ENCODE measurements at regions not wholly inside any gene's neighbourhood (a gene's known extent, or its start where the extent isn't known, plus 50 kb on each side); places are given as distances from the start of the nearest gene placed in this dataset.
"Not testable (repeated sequence)": the region's sequence is repeated elsewhere in the genome, so short reads cannot be mapped to it uniquely, and the experiment has no call there.

DNA sequence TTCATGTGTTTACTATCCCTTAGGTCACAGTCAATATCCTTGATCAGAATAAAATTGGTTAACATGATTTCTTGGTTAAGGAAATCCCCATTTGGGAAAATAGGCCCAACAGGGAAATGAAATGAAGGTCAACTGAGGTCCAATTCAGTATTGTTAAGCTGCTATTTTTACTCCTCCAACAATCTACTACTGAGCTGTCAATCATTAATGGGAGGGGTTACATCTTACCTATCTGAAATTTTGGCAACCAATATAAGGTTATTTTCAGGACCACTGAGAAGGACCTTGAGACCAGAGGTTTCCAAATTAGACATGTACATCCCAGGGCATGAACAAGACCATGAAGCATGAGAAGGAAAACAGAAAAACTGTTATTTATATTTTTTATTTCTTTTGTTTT, 64.2 kb upstream of the ALG13 start:
- ChIA-PET POLR2A (no interaction called here), CTCF (no interaction called here)
- no peaks in the 10 kb centered on the region for H4K20me1 ChIP-seq (ENCODE audit: insufficient read depth)
- H2AFZ ChIP-seq (ENCODE audit: low read depth), result no peak overlapping the region
- H3K27me3 ChIP-seq (ENCODE audit: insufficient read depth), result no peaks in the 10 kb centered on the region
- H3K4me2 ChIP-seq, result no peak overlapping the region
- TF ChIP-seq ZBTB33 (IDR thresholded peaks at IDR 0.05; ENCODE audit: borderline replicate concordance, low read depth) (no peak), IRF3 (IDR thresholded peaks at IDR 0.05; ENCODE audit: low read depth, low read length) (no peak), CHD2 (IDR thresholded peaks at IDR 0.05; ENCODE audit: low read length, partially characterized antibody) (no peak), TAF1 (IDR thresholded peaks at IDR 0.05; ENCODE audit: borderline replicate concordance, low read depth, low read length) (no peak), TCF12 (IDR thresholded peaks at IDR 0.05) (no peak), FOXM1 (IDR thresholded peaks at IDR 0.05; ENCODE audit: low read depth) (no peak), NFIC (IDR thresholded peaks at IDR 0.05; ENCODE audit: borderline replicate concordance) (no peak), SMC3 (IDR thresholded peaks at IDR 0.05; ENCODE audit: low read depth, low read length) (no peak), EP300 (IDR thresholded peaks at IDR 0.05; ENCODE audit: borderline replicate concordance in 1 of 2, low read depth in 1 of 2, low read length in 1 of 2) (no peak), GATA2 (CRISPR knock-in tag; IDR thresholded peaks at IDR 0.05) (no peak), RFX5 (IDR thresholded peaks at IDR 0.05; ENCODE audit: low read length) (no peak)
- TF ChIP-seq, protein P1, sequence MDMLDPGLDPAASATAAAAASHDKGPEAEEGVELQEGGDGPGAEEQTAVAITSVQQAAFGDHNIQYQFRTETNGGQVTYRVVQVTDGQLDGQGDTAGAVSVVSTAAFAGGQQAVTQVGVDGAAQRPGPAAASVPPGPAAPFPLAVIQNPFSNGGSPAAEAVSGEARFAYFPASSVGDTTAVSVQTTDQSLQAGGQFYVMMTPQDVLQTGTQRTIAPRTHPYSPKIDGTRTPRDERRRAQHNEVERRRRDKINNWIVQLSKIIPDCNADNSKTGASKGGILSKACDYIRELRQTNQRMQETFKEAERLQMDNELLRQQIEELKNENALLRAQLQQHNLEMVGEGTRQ (IDR thresholded peaks at IDR 0.05; ENCODE audit: borderline replicate concordance, low read depth, low read length), result no peak
- TF ChIP-seq, protein P2, sequence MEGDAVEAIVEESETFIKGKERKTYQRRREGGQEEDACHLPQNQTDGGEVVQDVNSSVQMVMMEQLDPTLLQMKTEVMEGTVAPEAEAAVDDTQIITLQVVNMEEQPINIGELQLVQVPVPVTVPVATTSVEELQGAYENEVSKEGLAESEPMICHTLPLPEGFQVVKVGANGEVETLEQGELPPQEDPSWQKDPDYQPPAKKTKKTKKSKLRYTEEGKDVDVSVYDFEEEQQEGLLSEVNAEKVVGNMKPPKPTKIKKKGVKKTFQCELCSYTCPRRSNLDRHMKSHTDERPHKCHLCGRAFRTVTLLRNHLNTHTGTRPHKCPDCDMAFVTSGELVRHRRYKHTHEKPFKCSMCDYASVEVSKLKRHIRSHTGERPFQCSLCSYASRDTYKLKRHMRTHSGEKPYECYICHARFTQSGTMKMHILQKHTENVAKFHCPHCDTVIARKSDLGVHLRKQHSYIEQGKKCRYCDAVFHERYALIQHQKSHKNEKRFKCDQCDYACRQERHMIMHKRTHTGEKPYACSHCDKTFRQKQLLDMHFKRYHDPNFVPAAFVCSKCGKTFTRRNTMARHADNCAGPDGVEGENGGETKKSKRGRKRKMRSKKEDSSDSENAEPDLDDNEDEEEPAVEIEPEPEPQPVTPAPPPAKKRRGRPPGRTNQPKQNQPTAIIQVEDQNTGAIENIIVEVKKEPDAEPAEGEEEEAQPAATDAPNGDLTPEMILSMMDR (IDR thresholded peaks at IDR 0.05), result no peak
- TF ChIP-seq, protein P3, sequence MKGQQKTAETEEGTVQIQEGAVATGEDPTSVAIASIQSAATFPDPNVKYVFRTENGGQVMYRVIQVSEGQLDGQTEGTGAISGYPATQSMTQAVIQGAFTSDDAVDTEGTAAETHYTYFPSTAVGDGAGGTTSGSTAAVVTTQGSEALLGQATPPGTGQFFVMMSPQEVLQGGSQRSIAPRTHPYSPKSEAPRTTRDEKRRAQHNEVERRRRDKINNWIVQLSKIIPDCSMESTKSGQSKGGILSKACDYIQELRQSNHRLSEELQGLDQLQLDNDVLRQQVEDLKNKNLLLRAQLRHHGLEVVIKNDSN (IDR thresholded peaks at IDR 0.05; ENCODE audit: borderline replicate concordance, low read depth), result no peak
- H3K9ac ChIP-seq, result no peak overlapping the region
- no peak overlapping the region for H3K4me3 ChIP-seq (ENCODE audit: low read depth in 2 of 2, low read length in 1 of 2)
- H3K9me3 ChIP-seq, result no peaks in the 10 kb centered on the region
- no peaks in the 10 kb centered on the region for H3K36me3 ChIP-seq (replicated peaks in 1 of 2; ENCODE audit: control insufficient read depth in 1 of 2, insufficient read depth in 2 of 2, low read length in 1 of 2)
- no peaks in the 10 kb centered on the region for H3K9me2 ChIP-seq
- no peaks in the 10 kb centered on the region for H3K79me2 ChIP-seq (ENCODE audit: insufficient read depth)
- H3K27ac ChIP-seq (ENCODE audit: low read depth in 2 of 2, low read length in 1 of 2), result no peak overlapping the region
- H3F3A ChIP-seq (replicated peaks; ENCODE audit: insufficient read depth), result no peaks in the 10 kb centered on the region
- DNase-seq, result no peak
- H3K4me1 ChIP-seq (ENCODE audit: control insufficient read depth in 1 of 2, insufficient read depth in 2 of 2, low read depth in 1 of 2, low read length in 1 of 2), result no peaks in the 10 kb centered on the region

GRCh38 chrX:111620084-111620483, 60.9 kb upstream of the ALG13 start:
- H3K27me3 ChIP-seq (ENCODE audit: insufficient read depth); H3K79me2 ChIP-seq (ENCODE audit: insufficient read depth); H3K36me3 ChIP-seq (replicated peaks in 1 of 2; ENCODE audit: control insufficient read depth in 1 of 2, insufficient read depth in 2 of 2, low read length in 1 of 2); H3F3A ChIP-seq (replicated peaks; ENCODE audit: insufficient read depth); CTCF ChIA-PET; H3K27ac ChIP-seq (ENCODE audit: low read depth in 2 of 2, low read length in 1 of 2); DNase-seq; H3K4me2 ChIP-seq; H3K9me3 ChIP-seq; POLR2A ChIA-PET; H3K9ac ChIP-seq; H3K9me2 ChIP-seq; H3K4me3 ChIP-seq (ENCODE audit: low read depth in 2 of 2, low read length in 1 of 2); H2AFZ ChIP-seq (ENCODE audit: low read depth); H4K20me1 ChIP-seq (ENCODE audit: insufficient read depth); H3K4me1 ChIP-seq (ENCODE audit: control insufficient read depth in 1 of 2, insufficient read depth in 2 of 2, low read depth in 1 of 2, low read length in 1 of 2): not testable (repeated sequence)
- WGBS (ENCODE audit: low lambda C conversion rate), result 36% methylated on average over 11 of the region's 11 CpGs

All from SK-N-SH (cell line).